ENCODE measurements at regions not wholly inside any gene's neighbourhood (a gene's known extent, or its start where the extent isn't known, plus 50 kb on each side); places are given as distances from the start of the nearest gene placed in this dataset.

DNA sequence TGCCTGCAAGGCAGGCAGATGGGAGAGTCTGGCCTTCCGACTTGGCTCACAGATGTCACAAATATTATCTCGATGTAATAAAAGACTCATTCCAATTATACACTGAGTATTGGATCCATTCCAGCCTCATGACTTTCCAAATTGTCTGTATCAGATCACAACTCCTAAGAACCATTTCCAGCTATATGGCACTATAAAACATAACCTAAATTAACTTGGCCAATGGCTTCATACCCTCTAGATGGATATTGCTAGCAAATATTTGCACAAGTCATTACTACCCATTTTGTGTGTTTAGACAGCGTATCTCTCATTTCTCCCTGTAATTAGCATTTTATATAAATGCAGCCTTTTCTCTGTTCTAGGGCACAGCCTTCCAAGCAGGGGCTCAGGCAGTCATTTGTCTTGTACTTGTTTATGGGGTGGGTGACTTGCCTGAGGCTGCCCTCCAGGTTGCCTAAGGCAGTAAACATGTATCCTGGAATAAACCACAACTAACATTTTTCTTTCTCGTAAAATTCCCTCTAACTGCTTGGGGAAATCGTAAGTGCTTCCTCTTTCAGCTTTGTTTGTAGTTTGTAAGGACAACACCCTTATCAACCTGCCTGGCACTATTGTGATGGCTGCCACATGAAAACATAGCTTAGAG is 70.6 kb upstream of the KCNJ6 start:
- ChIA-PET RAD21 (ENCODE audit: unreplicated experiment) (no interaction called here), CTCF (no interaction called here), SMC1A (ENCODE audit: uncharacterized antibody, unreplicated experiment) (no interaction called here), POLR2A (no interaction called here)
- H3K79me2 ChIP-seq (ENCODE audit: control insufficient read depth, insufficient read depth, low read length) = no peaks in the 10 kb centered on the region
- WGBS (ENCODE audit: insufficient coverage, insufficient replicate concordance, low lambda C conversion rate, missing lambda C conversion rate) = 7% methylated on average over 5 of the region's 5 CpGs
- H3K9ac ChIP-seq (ENCODE audit: control insufficient read depth, insufficient read depth, low read length) = no peak overlapping the region
- H3K4me3 ChIP-seq = no peak overlapping the region
- no peak for DNase-seq (ENCODE audit: low read depth, low spot score)
- no peak overlapping the region for H3K4me2 ChIP-seq (ENCODE audit: control insufficient read depth, insufficient read depth)
- in situ Hi-C loops (cut with MboI) (no loop called here), intact Hi-C loops (cut with micrococcal nuclease; ENCODE audit: unreplicated experiment) (no loop called here)
- H3K4me1 ChIP-seq (ENCODE audit: control insufficient read depth, insufficient read depth, low read length) = no peaks in the 10 kb centered on the region
- H2AFZ ChIP-seq (ENCODE audit: control insufficient read depth, low read depth, low read length) = no peak overlapping the region
- H3K36me3 ChIP-seq (ENCODE audit: control insufficient read depth in 2 of 2, insufficient read depth in 2 of 2, low read length in 1 of 2) = no peaks in the 10 kb centered on the region
- no peaks in the 10 kb centered on the region for H3K27me3 ChIP-seq (replicated peaks in 1 of 2; ENCODE audit: control insufficient read depth in 2 of 2, insufficient read depth in 2 of 2, low read length in 1 of 2)
- H3K9me3 ChIP-seq (replicated peaks; ENCODE audit: control insufficient read depth, insufficient read depth, low read length) = no peaks in the 10 kb centered on the region
- H4K20me1 ChIP-seq (ENCODE audit: control insufficient read depth, insufficient read depth) = no peaks in the 10 kb centered on the region
- BruUV-seq (replicated peaks) = no TSS peak
- no peak overlapping the region for H3K27ac ChIP-seq (ENCODE audit: control insufficient read depth, insufficient read depth)
- ATAC-seq = no peak
- TF ChIP-seq JUNB (IDR thresholded peaks at IDR 0.05) = no peak
- TF ChIP-seq, protein P1, sequence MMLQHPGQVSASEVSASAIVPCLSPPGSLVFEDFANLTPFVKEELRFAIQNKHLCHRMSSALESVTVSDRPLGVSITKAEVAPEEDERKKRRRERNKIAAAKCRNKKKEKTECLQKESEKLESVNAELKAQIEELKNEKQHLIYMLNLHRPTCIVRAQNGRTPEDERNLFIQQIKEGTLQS (IDR thresholded peaks at IDR 0.05; ENCODE audit: borderline replicate concordance, extremely low read depth, low read depth, low read length) = no peak
- FAIRE-seq = no peak

GRCh38 chr21:37987668-37988067 is 71.4 kb upstream of the KCNJ6 start:
- Histone ChIP-seq H3K9ac (ENCODE audit: control insufficient read depth, insufficient read depth, low read length) (no peak overlapping the region), H3K36me3 (ENCODE audit: control insufficient read depth in 2 of 2, insufficient read depth in 2 of 2, low read length in 1 of 2) (no peaks in the 10 kb centered on the region), H3K27ac (ENCODE audit: control insufficient read depth, insufficient read depth) (no peak overlapping the region), H2AFZ (ENCODE audit: control insufficient read depth, low read depth, low read length) (no peak overlapping the region), H3K79me2 (ENCODE audit: control insufficient read depth, insufficient read depth, low read length) (no peaks in the 10 kb centered on the region), H3K9me3 (replicated peaks; ENCODE audit: control insufficient read depth, insufficient read depth, low read length) (no peaks in the 10 kb centered on the region), H3K4me2 (ENCODE audit: control insufficient read depth, insufficient read depth) (no peak overlapping the region), H4K20me1 (ENCODE audit: control insufficient read depth, insufficient read depth) (no peaks in the 10 kb centered on the region), H3K4me1 (ENCODE audit: control insufficient read depth, insufficient read depth, low read length) (no peaks in the 10 kb centered on the region), H3K4me3 (no peak overlapping the region), H3K27me3 (replicated peaks in 1 of 2; ENCODE audit: control insufficient read depth in 2 of 2, insufficient read depth in 2 of 2, low read length in 1 of 2) (no peaks in the 10 kb centered on the region)
- in situ Hi-C loops (cut with MboI) (no loop called here), intact Hi-C loops (cut with micrococcal nuclease; ENCODE audit: unreplicated experiment) (no loop called here)
- FAIRE-seq (no peak), ATAC-seq (no peak), DNase-seq (ENCODE audit: low read depth, low spot score) (no peak)
- no TSS peak for BruUV-seq (replicated peaks)
- ChIA-PET RAD21 (ENCODE audit: unreplicated experiment) (no interaction called here), SMC1A (ENCODE audit: uncharacterized antibody, unreplicated experiment) (no interaction called here), CTCF (no interaction called here), POLR2A (no interaction called here)
- 54% methylated on average over 5 of the region's 5 CpGs for WGBS (ENCODE audit: insufficient coverage, insufficient replicate concordance, low lambda C conversion rate, missing lambda C conversion rate)
- TF ChIP-seq NR2C2 (IDR thresholded peaks at IDR 0.05; ENCODE audit: borderline replicate concordance, control insufficient read depth, insufficient read length, low read depth) = no peak
- TF ChIP-seq CREB1 (IDR thresholded peaks at IDR 0.05; ENCODE audit: low read depth) = no peak
- TF ChIP-seq WRNIP1 (IDR thresholded peaks at IDR 0.05; ENCODE audit: borderline replicate concordance, low read depth, low read length) = no peak
- TF ChIP-seq ZBTB4 (CRISPR knock-in tag; IDR thresholded peaks at IDR 0.05) = no peak
- no peak for TF ChIP-seq CEBPB (IDR thresholded peaks at IDR 0.05; ENCODE audit: borderline replicate concordance in 1 of 2, low read depth in 2 of 2, low read length in 2 of 2)
- TF ChIP-seq EZH2 (IDR thresholded peaks at IDR 0.05; ENCODE audit: borderline replicate concordance, control insufficient read depth, low read depth, low read length) = no peak
- TF ChIP-seq EED (IDR thresholded peaks at IDR 0.05; ENCODE audit: low read depth) = no peak
- TF ChIP-seq, protein P2, sequence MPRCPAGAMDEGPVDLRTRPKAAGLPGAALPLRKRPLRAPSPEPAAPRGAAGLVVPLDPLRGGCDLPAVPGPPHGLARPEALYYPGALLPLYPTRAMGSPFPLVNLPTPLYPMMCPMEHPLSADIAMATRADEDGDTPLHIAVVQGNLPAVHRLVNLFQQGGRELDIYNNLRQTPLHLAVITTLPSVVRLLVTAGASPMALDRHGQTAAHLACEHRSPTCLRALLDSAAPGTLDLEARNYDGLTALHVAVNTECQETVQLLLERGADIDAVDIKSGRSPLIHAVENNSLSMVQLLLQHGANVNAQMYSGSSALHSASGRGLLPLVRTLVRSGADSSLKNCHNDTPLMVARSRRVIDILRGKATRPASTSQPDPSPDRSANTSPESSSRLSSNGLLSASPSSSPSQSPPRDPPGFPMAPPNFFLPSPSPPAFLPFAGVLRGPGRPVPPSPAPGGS (IDR thresholded peaks at IDR 0.05; ENCODE audit: borderline replicate concordance, insufficient read depth, low read depth, low read length, poor library complexity, severe bottlenecking) = no peak
- TF ChIP-seq TAF1 (IDR thresholded peaks at IDR 0.05; ENCODE audit: borderline replicate concordance, low read depth, low read length) = no peak
